DOHH2 (cell line): ENCODE measurements at regions not wholly inside any gene's neighbourhood (a gene's known extent, or its start where the extent isn't known, plus 50 kb on each side); places are given as distances from the start of the nearest gene placed in this dataset.

Source experiments
- H3F3A ChIP-seq: fragments of 200-600 bp; sonication (generic), shearing (Covaris generic); 2 replicates; pipeline ENCODE4 v1.6.0; 2016; ENCODE audit warnings: antibody characterized with exemption, mild to moderate bottlenecking; ENCODE audit not compliant: control insufficient read depth, insufficient read depth
- H3K27ac ChIP-seq: fragments of 200-600 bp; sonication (generic); 2 replicates; pipeline ENCODE4 v1.5.1; 2014; ENCODE audit warnings: low read depth, mild to moderate bottlenecking, low read length, moderate library complexity
- H3K27me3 ChIP-seq: fragments of 200-600 bp; sonication (generic); 2 replicates; pipeline ENCODE4 v1.6.1; 2014; ENCODE audit warnings: mild to moderate bottlenecking, low read length, mixed read lengths; ENCODE audit not compliant: control insufficient read depth
- H3K36me3 ChIP-seq: fragments of 200-600 bp; sonication (generic); 2 replicates; pipeline ENCODE4 v1.6.1; 2014; ENCODE audit warnings: mild to moderate bottlenecking, low read length, moderate library complexity, mixed read lengths; ENCODE audit not compliant: control insufficient read depth
- H3K4me1 ChIP-seq: fragments of 200-600 bp; sonication (generic); 2 replicates; pipeline ENCODE4 v1.6.1; 2014; ENCODE audit warnings: mild to moderate bottlenecking, low read length, mixed read lengths; ENCODE audit not compliant: control insufficient read depth
- H3K4me2 ChIP-seq: fragments of 200-600 bp; sonication (generic); 2 replicates; pipeline ENCODE4 v1.6.0; 2014; ENCODE audit warnings: mild to moderate bottlenecking, low read length, moderate library complexity
- H3K4me3 ChIP-seq: fragments of 200-600 bp; sonication (generic); 2 replicates; pipeline ENCODE4 v1.5.1; 2014; ENCODE audit warnings: mild to moderate bottlenecking, low read length, mixed read lengths
- H3K79me2 ChIP-seq: fragments of 200-600 bp; sonication (generic); 2 replicates; pipeline ENCODE4 v1.6.1; 2014; ENCODE audit warnings: mild to moderate bottlenecking, low read length, mixed read lengths; ENCODE audit not compliant: control insufficient read depth
- H3K9me2 ChIP-seq: fragments of 200-600 bp; sonication (generic); replicated peaks from 2 replicates; pipeline ENCODE4 v1.6.1; 2014; ENCODE audit warnings: mild to moderate bottlenecking, low read length, mixed read lengths; ENCODE audit not compliant: control insufficient read depth
- H3K9me3 ChIP-seq: fragments of 200-600 bp; sonication (generic); 2 replicates; pipeline ENCODE4 v1.6.1; 2014; ENCODE audit warnings: antibody characterized with exemption, low read length, mixed read lengths; ENCODE audit not compliant: control insufficient read depth, insufficient read depth
- H4K20me1 ChIP-seq: fragments of 200-600 bp; sonication (generic); 2 replicates; pipeline ENCODE4 v1.6.0; 2014; ENCODE audit warnings: low read depth, mild to moderate bottlenecking, antibody characterized with exemption, low read length, moderate library complexity; ENCODE audit not compliant: control insufficient read depth, insufficient read depth
- EZH2phosphoT487 ChIP-seq: fragments of 200-600 bp; sonication (generic); IDR thresholded peaks from 2 replicates; pipeline ENCODE4 v1.6.1; 2017; ENCODE audit warnings: borderline replicate concordance, mild to moderate bottlenecking, antibody characterized with exemption, low read length, moderate library complexity, mixed read lengths
- TF ChIP-seq, protein P1 (sequence below): fragments of 200-600 bp; sonication (generic); IDR thresholded peaks from one replicate; pipeline ENCODE4 v1.5.1; 2014; ENCODE audit warnings: antibody characterized with exemption, mild to moderate bottlenecking, low read depth, low read length; ENCODE audit not compliant: poor library complexity, severe bottlenecking

- H3K9me2 ChIP-seq = no peaks in the 10 kb centered on the region
- H3F3A ChIP-seq = no peaks in the 10 kb centered on the region
- H3K4me3 ChIP-seq = no peak overlapping the region
- no peaks in the 10 kb centered on the region for H3K79me2 ChIP-seq
- H3K27ac ChIP-seq = no peak overlapping the region
- no peaks in the 10 kb centered on the region for H3K36me3 ChIP-seq
- H4K20me1 ChIP-seq = no peaks in the 10 kb centered on the region
- H3K4me1 ChIP-seq = no peaks in the 10 kb centered on the region
- no peak for TF ChIP-seq EZH2phosphoT487
- TF ChIP-seq, protein P1, sequence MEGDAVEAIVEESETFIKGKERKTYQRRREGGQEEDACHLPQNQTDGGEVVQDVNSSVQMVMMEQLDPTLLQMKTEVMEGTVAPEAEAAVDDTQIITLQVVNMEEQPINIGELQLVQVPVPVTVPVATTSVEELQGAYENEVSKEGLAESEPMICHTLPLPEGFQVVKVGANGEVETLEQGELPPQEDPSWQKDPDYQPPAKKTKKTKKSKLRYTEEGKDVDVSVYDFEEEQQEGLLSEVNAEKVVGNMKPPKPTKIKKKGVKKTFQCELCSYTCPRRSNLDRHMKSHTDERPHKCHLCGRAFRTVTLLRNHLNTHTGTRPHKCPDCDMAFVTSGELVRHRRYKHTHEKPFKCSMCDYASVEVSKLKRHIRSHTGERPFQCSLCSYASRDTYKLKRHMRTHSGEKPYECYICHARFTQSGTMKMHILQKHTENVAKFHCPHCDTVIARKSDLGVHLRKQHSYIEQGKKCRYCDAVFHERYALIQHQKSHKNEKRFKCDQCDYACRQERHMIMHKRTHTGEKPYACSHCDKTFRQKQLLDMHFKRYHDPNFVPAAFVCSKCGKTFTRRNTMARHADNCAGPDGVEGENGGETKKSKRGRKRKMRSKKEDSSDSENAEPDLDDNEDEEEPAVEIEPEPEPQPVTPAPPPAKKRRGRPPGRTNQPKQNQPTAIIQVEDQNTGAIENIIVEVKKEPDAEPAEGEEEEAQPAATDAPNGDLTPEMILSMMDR = no peak
- peaks cover 3% of the 10 kb centered on the region; the same call in 1 of the 2 replicates for H3K9me3 ChIP-seq
- no peak overlapping the region for H3K4me2 ChIP-seq
- H3K27me3 ChIP-seq = no peaks in the 10 kb centered on the region
Measured at GRCh38 chr2:16117021-16117700, 176.8 kb downstream of the MYCN start.

GRCh38 chr2:16115881-16116830, 175.8 kb downstream of the MYCN start:
- H3K4me3 ChIP-seq = no peak overlapping the region
- no peaks in the 10 kb centered on the region for H4K20me1 ChIP-seq
- H3K79me2 ChIP-seq = no peaks in the 10 kb centered on the region
- no peaks in the 10 kb centered on the region for H3K9me2 ChIP-seq
- H3K36me3 ChIP-seq = no peaks in the 10 kb centered on the region
- no peaks in the 10 kb centered on the region for H3K4me1 ChIP-seq
- H3K27ac ChIP-seq = no peak overlapping the region
- TF ChIP-seq, protein P1 = no peak
- TF ChIP-seq EZH2phosphoT487 = no peak
- H3K27me3 ChIP-seq = no peaks in the 10 kb centered on the region
- no peaks in the 10 kb centered on the region for H3F3A ChIP-seq
- peaks cover 3% of the 10 kb centered on the region; the same call in 1 of the 2 replicates for H3K9me3 ChIP-seq
- no peak overlapping the region for H3K4me2 ChIP-seq

DNA sequence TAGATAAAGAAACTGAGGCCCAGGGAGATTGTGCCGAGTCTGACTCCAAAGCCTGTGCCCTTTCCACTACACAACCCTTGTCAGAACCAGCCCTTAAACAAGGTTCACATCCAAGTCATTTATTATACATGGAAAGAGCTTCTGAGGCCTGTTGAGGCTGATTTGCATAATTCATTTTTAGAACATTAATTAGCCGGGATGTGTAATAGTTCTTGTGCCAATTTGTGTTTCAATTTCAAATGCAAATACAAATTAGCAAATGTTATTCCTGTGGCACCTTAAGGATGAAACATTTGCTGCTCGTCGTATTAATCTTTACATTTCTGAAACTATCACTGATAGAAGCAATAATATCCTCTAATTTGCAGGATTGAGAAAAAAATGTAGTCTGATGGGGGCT, 174.9 kb downstream of the MYCN start:
- no peak overlapping the region for H3K4me2 ChIP-seq
- TF ChIP-seq, protein P1 = no peak
- no peak for TF ChIP-seq EZH2phosphoT487

More for the DNA sequence above, 174.9 kb downstream of the MYCN start:
- Histone ChIP-seq H3K9me3 (peaks cover 3% of the 10 kb centered on the region; the same call in 1 of the 2 replicates), H3K9me2 (no peaks in the 10 kb centered on the region), H3F3A (no peaks in the 10 kb centered on the region), H3K4me3 (no peak overlapping the region), H3K4me1 (no peaks in the 10 kb centered on the region), H3K79me2 (no peaks in the 10 kb centered on the region), H4K20me1 (no peaks in the 10 kb centered on the region), H3K36me3 (no peaks in the 10 kb centered on the region), H3K27me3 (no peaks in the 10 kb centered on the region), H3K27ac (no peak overlapping the region)
